HG03108 (cell line): ENCODE measurements at regions not wholly inside any gene's neighbourhood (a gene's known extent, or its start where the extent isn't known, plus 50 kb on each side); places are given as distances from the start of the nearest gene placed in this dataset.
A peak's percentile ranks its signal among the peaks of the same experiment; 100 is the strongest.

Experiments
- ATAC-seq: cut with Tn5 transposase; IDR thresholded peaks from one replicate; pipeline ENCODE4 v1.9.1; 2021; ENCODE audit warnings: moderate library complexity; ENCODE audit not compliant: unreplicated experiment

DNA sequence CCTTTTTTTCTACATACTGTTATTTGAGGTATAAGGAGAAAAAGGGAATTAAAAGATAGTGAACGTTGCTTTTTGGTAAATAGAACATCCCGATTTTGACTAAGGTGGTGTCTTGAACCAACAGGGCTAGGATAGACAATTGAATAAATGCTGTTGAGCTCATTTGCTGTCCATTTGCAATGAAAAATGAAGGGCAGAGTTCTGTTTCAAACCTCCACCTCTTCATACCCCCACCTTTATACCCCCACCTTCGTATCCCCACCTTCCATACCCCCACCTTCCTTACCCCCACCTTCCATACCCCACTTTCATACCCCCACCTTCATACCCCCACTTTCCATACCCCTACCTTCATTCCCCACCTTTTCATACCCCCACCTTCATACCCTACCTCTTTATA lies 93.4 kb upstream of the NAA20 start:
- no peak for ATAC-seq

DNA sequence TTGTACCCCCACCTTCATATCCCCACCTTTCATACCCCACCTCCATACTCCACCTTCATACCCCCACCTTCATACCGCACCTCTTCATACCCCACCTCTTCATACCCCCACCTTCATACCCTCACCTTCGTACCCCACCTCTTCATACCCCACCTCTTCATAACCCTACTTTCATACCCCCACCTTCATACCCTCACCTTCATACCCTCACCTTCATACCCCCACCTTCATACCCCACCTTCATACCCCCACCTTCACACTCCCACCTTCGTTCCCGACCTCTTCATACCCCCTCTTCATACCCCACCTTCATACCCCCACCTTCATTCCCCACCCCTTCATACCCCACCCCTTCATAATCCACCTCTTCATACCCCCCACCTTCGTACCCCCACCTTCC lies 92.9 kb upstream of the NAA20 start:
- no peak for ATAC-seq

DNA sequence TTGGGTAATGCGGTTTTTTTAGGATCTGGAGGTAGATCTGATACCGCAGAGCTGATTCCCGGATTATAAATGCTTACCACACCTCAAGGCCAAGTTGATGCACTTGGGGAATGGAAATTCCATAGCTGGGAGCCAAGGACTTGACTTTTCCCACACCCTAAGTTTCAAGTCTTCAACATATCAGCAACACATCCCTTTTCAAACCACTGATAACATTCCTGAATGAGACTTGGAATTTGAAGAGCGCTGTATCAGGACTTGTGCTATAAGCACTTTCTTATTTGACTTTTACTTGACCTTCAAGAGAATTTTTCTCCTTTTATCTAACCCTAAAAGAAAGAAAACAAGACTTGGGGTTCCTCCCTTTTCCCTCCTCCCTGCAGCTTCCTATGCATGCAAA lies 90.6 kb upstream of the NAA20 start:
- ATAC-seq, result no peak

DNA sequence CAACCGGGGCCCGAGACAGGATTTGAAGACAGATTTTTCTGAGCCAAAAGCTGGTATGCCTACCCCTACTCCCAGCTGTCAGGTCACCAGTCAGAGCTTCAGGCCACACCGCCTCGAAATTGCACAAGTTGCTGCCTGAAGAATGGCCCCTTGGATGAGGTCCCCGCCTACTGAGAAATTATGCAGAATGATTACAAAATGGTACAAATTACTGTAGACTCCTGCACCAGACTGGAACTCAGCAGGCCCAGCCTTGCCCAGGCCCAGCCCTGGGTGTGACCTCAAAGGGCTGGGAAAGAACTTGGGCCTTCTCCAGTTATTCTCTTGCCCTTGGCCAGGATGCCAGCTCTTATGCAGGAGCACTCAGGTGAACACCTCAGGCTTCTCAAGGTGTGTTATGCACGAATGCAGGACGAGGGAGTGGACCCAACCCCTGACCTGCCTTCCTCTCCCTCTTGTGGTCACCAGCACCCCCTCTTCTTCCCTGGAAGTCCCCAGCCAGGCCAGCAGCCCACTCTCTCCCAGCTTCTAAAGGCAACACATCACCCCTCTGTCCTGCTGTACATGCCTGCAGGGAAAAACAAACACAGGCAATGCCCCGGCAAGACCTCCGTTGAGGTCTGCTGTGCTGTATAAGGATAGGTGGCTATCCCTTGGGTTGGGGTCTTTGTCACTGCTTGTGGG lies 88.7 kb upstream of the NAA20 start:
- no peak for ATAC-seq

DNA sequence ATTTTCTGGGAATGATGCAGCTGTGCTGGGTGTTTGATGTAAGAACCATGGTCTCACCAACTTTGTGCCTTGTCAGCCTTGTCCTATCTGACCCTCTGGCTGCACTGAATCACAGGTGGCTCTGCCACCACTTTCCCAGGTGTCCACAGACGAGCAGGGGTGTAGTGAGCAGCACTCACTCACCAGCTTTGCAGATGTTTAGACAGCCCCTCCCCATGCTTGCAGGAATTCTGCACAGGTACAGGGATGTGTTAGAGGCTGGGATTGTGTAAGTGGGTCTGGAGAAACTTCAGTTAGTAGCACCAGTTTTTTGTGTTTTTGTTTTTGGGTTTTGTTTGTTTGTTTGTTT lies 88.2 kb upstream of the NAA20 start:
- ATAC-seq, result no peak

DNA sequence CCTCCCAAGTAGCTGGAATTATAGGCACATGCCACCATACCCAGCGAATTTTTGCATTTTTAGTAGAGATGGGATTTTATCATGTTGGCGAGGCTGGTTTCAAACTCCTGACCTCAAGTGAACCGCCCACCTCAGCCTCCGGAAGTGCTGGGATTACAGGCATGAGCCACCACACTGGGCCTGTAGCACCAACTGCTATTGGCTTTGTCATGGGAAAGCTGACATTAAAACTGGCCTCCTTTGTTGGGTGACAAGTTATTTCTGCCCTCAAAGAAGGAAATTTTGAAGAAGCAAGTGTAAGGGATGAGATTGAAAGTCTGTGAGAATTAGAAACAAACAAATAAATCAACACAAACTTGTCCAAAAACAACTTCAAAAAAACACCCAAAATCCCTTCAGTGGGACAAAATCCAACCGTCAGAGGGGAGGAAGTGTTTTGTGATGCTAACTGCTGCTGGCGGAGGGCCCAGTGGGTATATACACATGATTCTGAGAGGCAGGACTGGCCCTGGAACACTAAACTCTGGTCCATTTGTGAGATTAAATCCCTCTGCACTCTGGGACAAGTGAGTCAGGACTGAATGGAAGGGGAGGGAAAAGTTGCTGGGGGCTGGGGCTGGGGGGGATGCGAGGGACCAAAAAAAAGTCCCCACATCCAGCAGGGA lies 87.5 kb upstream of the NAA20 start:
- no peak for ATAC-seq

DNA sequence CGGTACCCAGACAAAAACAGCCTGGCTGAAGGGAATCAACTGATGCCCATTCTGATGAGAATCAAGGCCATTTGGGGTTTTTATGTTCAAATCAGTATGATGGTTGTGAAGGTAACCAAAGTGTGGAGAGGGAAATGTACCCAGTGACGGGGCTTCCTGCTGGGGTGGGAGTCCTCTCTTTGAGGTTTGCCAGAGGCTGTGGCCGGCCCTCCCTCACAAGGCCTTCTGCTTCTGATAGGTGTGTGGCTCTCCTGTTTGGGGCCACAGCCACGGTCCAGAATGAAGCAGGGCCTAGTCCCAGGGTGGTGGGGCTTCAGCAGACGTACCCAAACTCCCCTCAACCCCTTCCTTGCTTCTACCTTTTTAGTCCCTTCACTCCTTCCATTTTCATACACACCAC lies 86.7 kb upstream of the NAA20 start:
- ATAC-seq, result no peak

DNA sequence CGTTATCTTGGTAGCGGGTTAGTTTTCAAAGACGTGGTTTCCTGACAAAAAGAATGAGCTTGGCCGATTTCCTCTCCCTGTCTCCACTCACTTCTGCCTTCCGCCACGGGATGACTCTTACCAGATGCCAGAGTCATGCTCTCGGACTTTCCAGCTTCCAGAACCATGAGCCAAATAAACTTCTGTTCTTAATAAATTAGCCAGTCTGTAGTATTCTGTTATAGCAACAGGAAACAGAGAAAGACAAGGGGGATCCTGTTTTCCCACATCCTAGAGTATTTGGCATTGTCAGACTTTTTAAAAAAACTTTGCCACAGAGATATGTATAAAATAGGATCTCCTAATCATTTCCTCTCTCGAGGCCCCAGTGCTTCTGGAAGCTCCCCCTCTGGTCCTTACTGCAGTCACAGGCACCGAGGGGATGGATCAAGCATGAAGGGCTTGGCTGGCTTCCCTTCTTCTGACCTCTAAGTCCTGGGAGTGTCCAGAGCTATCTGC lies 84.9 kb upstream of the NAA20 start:
- no peak for ATAC-seq

DNA sequence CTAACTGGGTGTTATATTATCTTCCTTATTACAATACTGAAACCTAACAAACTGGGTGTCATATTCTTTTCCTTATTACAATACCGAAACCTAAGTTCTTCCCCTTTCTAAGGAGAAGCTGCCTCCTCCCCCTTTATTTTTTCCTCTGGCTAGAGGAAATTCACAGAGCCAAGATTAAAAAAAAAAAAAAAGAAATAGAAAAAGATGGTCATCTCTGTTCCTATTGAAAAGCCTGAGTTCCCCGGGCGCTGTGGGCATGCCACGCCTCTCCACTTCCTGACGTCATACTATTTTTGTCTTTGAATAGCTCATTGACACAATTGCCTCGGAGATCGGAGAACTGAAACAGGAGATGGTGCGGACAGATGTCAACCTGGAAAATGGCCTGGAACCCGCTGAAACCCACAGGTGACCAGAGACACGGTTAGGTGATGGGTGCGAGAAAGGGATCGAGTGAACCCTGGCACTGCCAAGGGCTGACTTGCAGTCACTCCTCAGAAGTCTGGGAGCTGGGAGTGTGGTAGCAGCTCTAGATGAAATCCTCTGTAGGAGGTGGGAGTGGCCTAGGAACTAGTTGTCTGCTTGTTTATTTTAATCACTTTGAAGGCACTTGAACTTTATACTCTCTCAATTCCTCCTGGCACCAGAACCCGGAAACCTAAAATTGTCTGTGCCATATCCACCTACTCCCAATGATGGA lies 82.2 kb upstream of the NAA20 start:
- no peak for ATAC-seq

DNA sequence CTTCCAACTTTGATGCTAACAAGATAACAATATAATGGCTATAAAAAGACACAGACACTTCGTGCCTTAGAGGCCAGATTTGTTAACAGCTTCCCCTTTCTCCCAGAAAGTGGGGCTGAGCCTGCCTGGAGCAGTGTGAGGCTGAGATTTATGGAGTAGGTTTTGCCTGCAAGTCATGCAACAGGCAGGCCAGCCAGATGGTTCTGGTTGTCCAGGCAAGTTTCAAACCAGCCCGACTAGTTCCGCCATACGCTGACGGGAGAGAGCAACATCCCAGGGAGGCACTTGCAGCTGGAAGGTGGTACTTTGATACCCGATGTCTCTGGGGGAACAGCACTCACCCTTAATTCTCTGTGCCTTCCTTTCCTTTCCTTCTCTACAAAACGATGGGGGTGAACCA lies 81.3 kb upstream of the NAA20 start:
- ATAC-seq, result no peak

DNA sequence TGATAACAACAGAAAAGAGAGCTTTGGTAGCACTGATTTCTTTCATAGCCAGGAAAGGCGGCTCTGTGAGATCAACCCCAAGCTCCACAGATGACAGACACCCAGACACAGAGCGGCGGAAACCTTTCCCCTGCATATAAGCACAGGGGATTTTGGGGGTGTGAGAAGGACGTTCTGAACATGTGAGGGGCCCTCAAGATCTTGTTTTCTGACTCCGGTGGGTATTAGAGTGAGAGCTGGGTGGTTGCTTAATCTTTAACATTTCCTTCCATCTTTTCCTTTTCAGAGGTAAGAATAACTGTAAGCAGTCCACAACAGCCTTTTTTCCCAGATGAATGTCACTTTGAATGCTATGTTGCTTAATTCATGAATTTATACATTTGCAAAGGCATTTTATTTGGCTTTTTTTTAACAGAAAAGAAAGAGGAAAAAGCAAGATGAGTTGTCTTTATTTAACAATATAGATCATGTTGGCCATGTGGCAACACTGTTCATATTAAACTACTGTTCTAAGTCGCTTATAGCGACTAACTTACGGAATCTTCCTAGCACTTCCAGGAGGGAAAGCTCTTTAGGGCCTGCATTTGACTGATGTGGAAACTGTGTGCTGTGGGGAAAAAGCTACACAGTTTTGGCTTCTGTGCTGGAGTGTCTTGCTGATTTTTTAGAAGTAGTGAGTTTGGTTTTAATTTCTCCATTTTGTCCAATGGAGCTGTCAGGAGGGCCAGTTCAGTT lies 80.5 kb upstream of the NAA20 start:
- no peak for ATAC-seq

DNA sequence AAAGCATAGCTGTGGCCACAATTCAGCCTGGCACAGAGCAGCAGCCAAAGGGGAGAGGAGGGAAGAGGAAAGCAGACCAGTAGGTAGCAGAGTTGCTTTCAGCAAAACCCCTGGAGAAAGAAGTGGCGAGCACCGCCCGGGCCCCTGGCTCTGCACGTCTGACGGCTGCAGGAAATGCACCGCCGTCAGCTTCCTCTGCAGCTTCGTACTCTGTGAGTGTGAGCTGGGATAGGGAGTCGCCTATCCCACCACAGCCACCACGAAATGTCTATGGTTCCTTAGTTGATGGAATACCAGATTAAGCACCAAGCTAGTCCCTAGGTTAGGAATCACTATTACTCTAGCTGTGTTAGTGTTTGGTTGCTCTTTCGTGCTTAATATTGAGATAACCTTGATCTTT lies 79.9 kb upstream of the NAA20 start:
- ATAC-seq, result no peak

DNA sequence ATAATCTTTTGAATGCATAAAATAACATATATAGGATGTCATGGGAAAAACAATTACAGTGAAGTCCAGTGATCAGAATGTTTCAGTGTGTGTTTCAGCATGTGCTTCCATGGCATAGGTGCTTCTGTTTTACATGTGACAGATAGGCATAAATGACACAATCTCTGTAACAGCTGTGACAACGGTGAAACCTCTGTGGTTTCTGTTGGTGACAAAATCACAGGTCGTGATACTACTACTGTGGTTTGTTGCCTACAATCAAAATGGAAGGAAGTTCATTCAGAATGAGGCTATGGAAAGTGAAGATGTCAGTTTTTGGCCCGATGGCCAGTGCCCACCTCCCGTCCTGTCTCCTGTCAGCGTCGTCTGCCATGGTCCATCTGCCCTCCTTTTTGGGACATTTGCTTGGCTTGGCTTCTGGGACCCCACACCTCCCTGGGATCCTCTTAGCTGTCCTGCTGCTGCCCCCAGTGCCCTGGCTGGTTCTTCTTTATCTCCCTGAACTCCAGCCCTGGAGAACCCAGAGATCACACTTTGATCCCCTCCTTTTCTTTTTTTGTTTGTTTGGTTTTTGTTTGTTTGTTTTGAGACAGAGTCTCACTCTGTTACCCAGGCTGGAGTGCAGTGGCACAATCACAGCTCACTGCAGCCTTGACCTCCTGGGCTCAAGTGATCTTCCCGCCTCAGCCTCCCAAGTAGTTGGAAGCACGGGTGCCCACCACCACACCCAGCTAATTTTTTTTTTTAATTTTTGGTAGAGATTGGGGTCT lies 79.3 kb upstream of the NAA20 start:
- ATAC-seq, result peak; percentile 81

DNA sequence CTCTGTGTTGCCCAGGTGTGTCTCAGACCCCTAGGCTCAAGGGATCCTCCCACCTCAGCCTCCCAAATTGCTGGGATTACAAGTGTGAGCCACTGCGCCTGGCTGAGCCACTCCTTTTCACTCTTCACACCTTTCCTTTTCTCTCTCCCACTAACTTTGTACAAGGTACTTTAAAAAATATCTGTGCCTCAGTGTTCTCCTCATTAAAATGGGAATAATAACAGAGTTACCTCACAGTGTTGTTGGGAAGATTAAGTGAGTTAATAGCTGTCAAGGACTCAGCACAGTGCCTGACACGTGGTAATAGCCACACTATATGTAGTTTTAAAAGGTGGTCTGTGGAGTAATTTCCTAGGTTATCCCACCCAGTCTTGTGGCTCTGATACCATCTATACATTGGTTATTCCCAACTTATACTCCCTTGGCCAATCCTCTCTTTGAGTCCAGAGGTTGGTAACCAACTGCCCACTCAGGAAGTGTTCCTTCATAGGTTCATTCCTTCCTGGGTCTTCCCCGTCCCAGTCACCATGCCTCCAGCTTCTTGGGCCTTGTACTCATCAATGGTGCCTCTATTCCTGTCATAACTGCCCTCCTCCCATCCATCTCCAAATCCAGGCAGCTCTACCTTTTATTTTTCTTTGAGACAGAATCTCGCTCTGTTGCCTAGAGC lies 78.6 kb upstream of the NAA20 start:
- ATAC-seq, result no peak

DNA sequence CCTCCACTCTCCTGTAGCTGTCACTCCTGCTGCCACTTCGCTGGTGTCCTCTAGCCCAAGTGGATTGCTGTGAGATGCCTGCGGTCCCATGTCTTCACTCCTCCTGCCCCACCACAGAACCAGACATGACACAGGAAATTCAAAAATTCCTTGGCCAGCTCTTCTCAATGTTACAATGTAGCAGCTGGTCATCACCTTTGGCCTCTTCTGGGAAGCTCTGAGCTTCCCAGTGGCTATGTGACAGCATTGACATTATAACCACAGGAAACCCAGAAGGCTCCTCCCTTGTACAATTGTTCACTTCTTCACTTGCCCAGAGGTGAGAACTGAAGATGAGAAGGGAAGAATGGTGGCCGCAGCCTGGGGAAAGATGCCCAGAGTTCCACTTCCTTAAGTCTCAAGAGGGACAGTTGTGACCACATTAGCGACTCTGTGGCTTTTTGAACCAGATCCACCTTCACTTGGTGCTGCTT lies 76.1 kb upstream of the NAA20 start:
- no peak for ATAC-seq

DNA sequence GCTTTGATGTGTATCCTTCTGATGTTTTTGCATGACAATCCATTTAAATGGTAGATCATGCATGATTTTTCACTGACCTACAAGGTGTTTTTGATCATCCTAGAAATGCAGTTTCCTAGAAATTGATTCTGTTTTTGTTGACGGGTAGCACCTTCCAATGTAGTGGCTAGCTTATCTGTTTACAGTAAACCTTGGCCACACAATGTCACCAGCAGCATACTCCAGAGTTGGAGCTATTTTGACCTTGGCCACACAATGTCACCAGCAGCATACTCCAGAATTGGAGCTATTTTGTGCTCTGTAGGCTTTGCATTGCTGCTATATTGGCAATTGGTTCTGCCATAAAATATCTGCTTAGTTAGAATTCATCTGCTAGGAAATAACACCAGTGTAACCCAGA lies 74.6 kb upstream of the NAA20 start:
- no peak for ATAC-seq

DNA sequence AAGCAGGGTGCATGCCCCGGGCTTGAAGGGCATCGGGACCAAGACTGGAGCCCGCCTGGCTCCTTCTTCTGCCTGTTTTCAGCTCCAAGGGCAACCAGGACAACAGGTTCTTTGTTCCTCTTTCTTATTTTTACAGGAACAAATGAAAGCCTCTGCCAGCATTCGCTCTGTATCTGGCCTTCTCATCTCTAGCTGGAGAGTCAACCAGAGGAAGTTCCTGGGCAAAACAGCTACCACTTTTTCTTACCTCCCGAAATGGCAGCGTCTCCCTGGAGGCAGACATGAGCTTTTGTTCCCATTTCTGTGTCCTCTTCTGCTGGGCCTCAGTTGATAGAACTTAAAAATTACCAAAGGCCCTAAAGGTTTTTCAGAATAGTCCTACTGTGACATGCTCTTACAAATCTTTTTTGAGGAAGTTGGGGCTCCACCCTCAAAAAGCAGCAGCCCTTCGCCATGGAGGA lies 74.1 kb upstream of the NAA20 start:
- no peak for ATAC-seq

DNA sequence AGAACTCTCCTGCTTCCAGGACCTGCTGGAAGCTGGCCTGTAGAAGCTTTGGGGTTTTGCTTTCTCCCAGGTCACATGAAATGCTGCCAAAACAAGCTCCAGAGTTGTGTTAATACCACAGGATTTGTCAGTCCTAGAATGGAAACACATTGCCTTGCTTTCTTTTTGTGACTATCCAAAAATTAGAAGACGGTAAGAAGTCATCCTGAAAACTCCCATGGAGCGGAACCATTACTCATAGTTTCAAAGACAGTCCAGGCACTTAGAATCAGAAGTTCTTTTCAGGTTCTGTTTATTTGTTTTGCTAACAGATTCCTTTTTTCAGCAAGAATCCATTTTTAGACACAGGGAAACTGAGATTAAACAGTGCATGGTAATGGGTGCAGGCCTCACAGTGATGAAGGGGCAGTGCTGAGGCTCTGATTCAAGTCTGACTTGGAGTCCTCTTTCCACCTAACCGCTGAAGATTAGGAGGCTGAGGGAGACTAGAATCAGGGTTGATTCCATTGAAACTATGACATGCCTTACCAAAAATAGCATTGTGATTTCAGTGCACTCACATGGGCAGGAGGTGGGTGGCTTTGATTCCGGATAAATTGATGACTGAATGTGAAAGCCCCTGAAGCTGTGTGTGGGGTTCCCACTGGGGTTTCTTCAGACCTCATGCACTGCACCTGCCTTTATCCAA lies 72.2 kb upstream of the NAA20 start:
- peak; percentile 41 for ATAC-seq
